CD14-positive monocyte (primary cell): ENCODE measurements at regions not wholly inside any gene's neighbourhood (a gene's known extent, or its start where the extent isn't known, plus 50 kb on each side); places are given as distances from the start of the nearest gene placed in this dataset.

ENCODE experiments used
- DNase-seq, 3 donors: peaks; one replicate each; pipeline ENCODE4 v3.0.0-alpha.2; 2011 to 2022
- H2AFZ ChIP-seq: 2 replicates; pipeline ENCODE4 v1.6.0; 2012; ENCODE audit warnings: mild to moderate bottlenecking, low read depth, low read length, inconsistent platforms; ENCODE audit not compliant: insufficient read depth, poor library complexity, severe bottlenecking
- H3K27ac ChIP-seq, 2 donors: 1 replicate in 1 of 2; 2 replicates in 1 of 2; pipeline ENCODE4 v1.5.1; 2012 to 2013; ENCODE audit warnings: low read length in 2 of 2, control low read depth in 1 of 2, inconsistent platforms in 1 of 2, low read depth in 1 of 2, mild to moderate bottlenecking in 1 of 2
- H3K27me3 ChIP-seq, 2 donors: one replicate each; pipeline versions ENCODE4 v1.6.0 to v1.6.1; 2011 to 2013; ENCODE audit warnings: low read length in 2 of 2; ENCODE audit not compliant: control insufficient read depth in 2 of 2, insufficient read depth in 2 of 2
- H3K36me3 ChIP-seq, 2 donors: replicated peaks in 1 of 2; 1 replicate in 1 of 2; 2 replicates in 1 of 2; pipeline versions ENCODE4 v1.5.1 to v1.6.1; 2012 to 2013; ENCODE audit warnings: low read length in 2 of 2, control low read depth in 1 of 2, inconsistent platforms in 1 of 2, mild to moderate bottlenecking in 1 of 2; ENCODE audit not compliant: insufficient read depth in 2 of 2, control insufficient read depth in 1 of 2
- H3K4me1 ChIP-seq, 2 donors: 1 replicate in 1 of 2; 2 replicates in 1 of 2; pipeline versions ENCODE4 v1.5.1 to v1.6.1; 2012 to 2013; ENCODE audit warnings: low read length in 2 of 2, control low read depth in 1 of 2, inconsistent platforms in 1 of 2, mild to moderate bottlenecking in 1 of 2, moderate library complexity in 1 of 2; ENCODE audit not compliant: insufficient read depth in 2 of 2, control insufficient read depth in 1 of 2
- H3K4me2 ChIP-seq: replicated peaks from 2 replicates; pipeline ENCODE3; 2012; ENCODE audit warnings: low read length, moderate library complexity, mild to moderate bottlenecking; ENCODE audit not compliant: poor library complexity, severe bottlenecking; ENCODE audit errors: extremely low read depth
- H3K4me3 ChIP-seq, 3 experiments: fragments of 200-600 bp in 1 of 3; sonication (generic) in 1 of 3; replicated peaks in 1 of 3; 1 replicate in 2 of 3; 2 replicates in 1 of 3; pipeline ENCODE4 v1.5.1; 2011 to 2013; ENCODE audit warnings: low read length in 3 of 3, mild to moderate bottlenecking in 3 of 3, control low read depth in 2 of 3, low read depth in 2 of 3, inconsistent platforms in 1 of 3, moderate library complexity in 1 of 3
- H3K79me2 ChIP-seq: 2 replicates; pipeline ENCODE4 v1.6.0; 2012; ENCODE audit warnings: mild to moderate bottlenecking, control low read depth, inconsistent platforms, low read length, moderate library complexity; ENCODE audit not compliant: insufficient read depth
- H3K9ac ChIP-seq: 2 replicates; pipeline ENCODE4 v1.6.0; 2017; ENCODE audit warnings: low read length, mild to moderate bottlenecking; ENCODE audit not compliant: insufficient read depth, poor library complexity, severe bottlenecking
- H3K9me3 ChIP-seq, 2 donors: replicated peaks in 1 of 2; 1 replicate in 1 of 2; 2 replicates in 1 of 2; pipeline versions ENCODE4 v1.5.1 to v1.6.1; 2012 to 2013; ENCODE audit warnings: low read length in 2 of 2, control low read depth in 1 of 2; ENCODE audit not compliant: control insufficient read depth in 1 of 2, insufficient read depth in 1 of 2
- H4K20me1 ChIP-seq: 2 replicates; pipeline ENCODE4 v1.6.0; 2012; ENCODE audit warnings: mild to moderate bottlenecking, low read length, control low read depth, moderate library complexity; ENCODE audit not compliant: insufficient read depth
- H3K27ac Mint-ChIP-seq, 7 donors: one replicate each; pipeline ENCODE4 v1.8.0; 2020; ENCODE audit warnings: mild to moderate bottlenecking in 7 of 7, mixed read lengths in 7 of 7, moderate library complexity in 6 of 7, inconsistent platforms in 2 of 7
- H3K27me3 Mint-ChIP-seq, 3 donors: one replicate each; pipeline ENCODE4 v1.8.0; 2021 to 2022; ENCODE audit warnings: low read depth in 3 of 3, mild to moderate bottlenecking in 3 of 3, mixed read lengths in 3 of 3, moderate library complexity in 3 of 3, inconsistent platforms in 1 of 3
- H3K36me3 Mint-ChIP-seq, 2 donors: one replicate each; pipeline ENCODE4 v1.8.0; 2020; ENCODE audit warnings: mixed read lengths in 2 of 2, inconsistent platforms in 1 of 2, mild to moderate bottlenecking in 1 of 2
- H3K4me1 Mint-ChIP-seq: one replicate; pipeline ENCODE4 v1.8.0; 2020; ENCODE audit warnings: mild to moderate bottlenecking, mixed read lengths
- H3K4me3 Mint-ChIP-seq, 2 donors: one replicate each; pipeline ENCODE4 v1.8.0; 2020; ENCODE audit warnings: mild to moderate bottlenecking in 2 of 2, mixed read lengths in 2 of 2, moderate library complexity in 1 of 2
- H3K9me3 Mint-ChIP-seq, 7 donors: one replicate each; pipeline ENCODE4 v1.8.0; 2020 to 2022; ENCODE audit warnings: mixed read lengths in 7 of 7, mild to moderate bottlenecking in 6 of 7, moderate library complexity in 6 of 7, inconsistent platforms in 2 of 7
- WGBS: methylation state at CpG from one replicate; pipeline ENCODE4 v1.1.5; 2013; ENCODE audit warnings: missing lambda C conversion rate; ENCODE audit not compliant: insufficient coverage; 5-methylcytosine and 5-hydroxymethylcytosine counted together
- intact Hi-C, 2 donors: fragments of 100-400 bp; cut with micrococcal nuclease; formaldehyde crosslinking; loops; one replicate each; pipeline versions ENCODE4 v1.15.0 to v1.15.1; 2023
- TF ChIP-seq, protein P1 (sequence below): fragments of 200-600 bp; IDR thresholded peaks from one replicate; pipeline ENCODE4 v1.8.0; 2022; ENCODE audit warnings: antibody characterized with exemption, mild to moderate bottlenecking

DNA sequence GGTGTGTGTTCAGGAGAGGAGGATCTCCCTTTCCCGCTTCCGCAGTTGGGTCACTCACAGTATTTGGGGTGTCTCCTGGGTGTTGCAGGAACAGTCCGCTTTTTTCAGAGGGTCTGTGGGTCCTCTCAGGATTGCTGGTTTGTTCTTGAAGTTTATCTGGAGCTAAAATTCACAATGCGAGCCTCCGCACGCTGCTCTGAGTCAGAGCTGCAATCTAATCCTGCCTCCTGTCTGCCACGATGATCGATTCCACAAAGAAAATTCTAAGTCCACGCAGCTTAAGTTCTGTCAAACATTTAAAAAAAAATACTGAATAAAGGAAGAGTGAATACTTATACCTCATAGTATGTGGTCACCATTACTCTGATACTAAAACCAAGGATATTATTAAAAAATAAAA, 76.5 kb downstream of the RAD51AP2 start:
- Histone ChIP-seq H3K36me3 (no peaks in the 10 kb centered on the region), H3K9ac (no peak overlapping the region), H3K4me1 (no peaks in the 10 kb centered on the region), H3K79me2 (no peaks in the 10 kb centered on the region), H2AFZ (no peak overlapping the region), H3K4me3 (no peak overlapping the region), H3K27ac (no peak overlapping the region), H3K9me3 (peaks cover 11 to 14% of the 10 kb centered on the region in 2 donors), H3K27me3 (no peaks in the 10 kb centered on the region), H3K4me2 (no peak overlapping the region), H4K20me1 (no peaks in the 10 kb centered on the region)
- H3K9me3 Mint-ChIP-seq = peaks cover 2 to 7% (median 4%) of the 10 kb centered on the region in 7 donors
- intact Hi-C loops = no loop called here
- no peak for DNase-seq
- no peak overlapping the region for H3K4me3 Mint-ChIP-seq
- H3K36me3 Mint-ChIP-seq = no peaks in the 10 kb centered on the region
- H3K27ac Mint-ChIP-seq = no peak overlapping the region
- H3K27me3 Mint-ChIP-seq = no peaks in the 10 kb centered on the region
- 98% methylated on average over 5 of the region's 9 CpGs for WGBS
- no peaks in the 10 kb centered on the region for H3K4me1 Mint-ChIP-seq
- TF ChIP-seq, protein P1, sequence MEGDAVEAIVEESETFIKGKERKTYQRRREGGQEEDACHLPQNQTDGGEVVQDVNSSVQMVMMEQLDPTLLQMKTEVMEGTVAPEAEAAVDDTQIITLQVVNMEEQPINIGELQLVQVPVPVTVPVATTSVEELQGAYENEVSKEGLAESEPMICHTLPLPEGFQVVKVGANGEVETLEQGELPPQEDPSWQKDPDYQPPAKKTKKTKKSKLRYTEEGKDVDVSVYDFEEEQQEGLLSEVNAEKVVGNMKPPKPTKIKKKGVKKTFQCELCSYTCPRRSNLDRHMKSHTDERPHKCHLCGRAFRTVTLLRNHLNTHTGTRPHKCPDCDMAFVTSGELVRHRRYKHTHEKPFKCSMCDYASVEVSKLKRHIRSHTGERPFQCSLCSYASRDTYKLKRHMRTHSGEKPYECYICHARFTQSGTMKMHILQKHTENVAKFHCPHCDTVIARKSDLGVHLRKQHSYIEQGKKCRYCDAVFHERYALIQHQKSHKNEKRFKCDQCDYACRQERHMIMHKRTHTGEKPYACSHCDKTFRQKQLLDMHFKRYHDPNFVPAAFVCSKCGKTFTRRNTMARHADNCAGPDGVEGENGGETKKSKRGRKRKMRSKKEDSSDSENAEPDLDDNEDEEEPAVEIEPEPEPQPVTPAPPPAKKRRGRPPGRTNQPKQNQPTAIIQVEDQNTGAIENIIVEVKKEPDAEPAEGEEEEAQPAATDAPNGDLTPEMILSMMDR = no peak

DNA sequence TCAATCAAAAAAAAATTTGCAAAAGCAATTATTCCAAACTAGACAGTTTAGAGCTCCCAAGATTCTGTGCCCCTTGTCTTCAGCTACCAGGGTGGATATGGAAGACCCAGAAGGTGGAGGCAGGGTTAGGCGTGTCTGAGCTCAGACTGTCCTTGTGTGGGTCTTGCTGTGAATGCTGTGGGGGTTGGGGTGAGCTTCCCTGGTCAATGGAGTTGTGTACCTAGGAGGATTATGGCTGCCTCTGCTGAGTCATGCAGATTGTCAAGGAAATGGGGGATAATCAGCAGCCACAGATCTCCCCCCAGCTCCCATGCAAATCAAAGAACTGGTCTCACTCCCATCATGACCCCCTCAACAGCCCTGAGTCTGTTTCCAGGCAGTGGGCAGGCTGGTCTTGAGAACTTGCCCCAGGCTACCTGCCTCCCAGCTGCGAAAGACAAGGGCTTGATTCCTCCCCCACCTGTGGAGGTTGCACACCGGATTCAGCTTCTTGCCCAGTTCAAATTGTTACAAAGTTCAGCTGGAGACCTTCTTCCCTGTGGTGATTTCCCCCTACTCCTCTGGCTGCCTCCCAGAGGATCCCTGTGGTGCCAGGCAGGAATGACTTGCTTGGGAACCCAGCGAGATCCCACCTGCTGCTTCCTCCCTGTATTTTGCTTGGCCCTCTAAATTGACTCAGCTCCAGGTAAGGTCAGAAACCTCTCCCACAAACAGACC, 77.0 kb downstream of the RAD51AP2 start:
- peaks cover 2 to 7% (median 4%) of the 10 kb centered on the region in 7 donors for H3K9me3 Mint-ChIP-seq
- no peak overlapping the region for H2AFZ ChIP-seq
- WGBS = 89% methylated on average over 3 of the region's 4 CpGs

More for the DNA sequence above, 77.0 kb downstream of the RAD51AP2 start:
- Mint-ChIP-seq H3K27me3 (no peaks in the 10 kb centered on the region), H3K27ac (no peak overlapping the region), H3K4me3 (no peak overlapping the region), H3K36me3 (no peaks in the 10 kb centered on the region), H3K4me1 (no peaks in the 10 kb centered on the region)
- Histone ChIP-seq H3K27me3 (no peaks in the 10 kb centered on the region), H3K9ac (no peak overlapping the region), H3K79me2 (no peaks in the 10 kb centered on the region), H3K4me2 (no peak overlapping the region), H3K36me3 (no peaks in the 10 kb centered on the region), H3K4me3 (no peak overlapping the region), H3K27ac (no peak overlapping the region), H3K9me3 (peaks cover 8 to 13% of the 10 kb centered on the region in 2 donors), H3K4me1 (no peaks in the 10 kb centered on the region), H4K20me1 (no peaks in the 10 kb centered on the region)
- no peak for DNase-seq
- intact Hi-C loops = no loop called here
- TF ChIP-seq, protein P1 = no peak
